ENCODE measurements at regions not wholly inside any gene's neighbourhood (a gene's known extent, or its start where the extent isn't known, plus 50 kb on each side); places are given as distances from the start of the nearest gene placed in this dataset.

DNA sequence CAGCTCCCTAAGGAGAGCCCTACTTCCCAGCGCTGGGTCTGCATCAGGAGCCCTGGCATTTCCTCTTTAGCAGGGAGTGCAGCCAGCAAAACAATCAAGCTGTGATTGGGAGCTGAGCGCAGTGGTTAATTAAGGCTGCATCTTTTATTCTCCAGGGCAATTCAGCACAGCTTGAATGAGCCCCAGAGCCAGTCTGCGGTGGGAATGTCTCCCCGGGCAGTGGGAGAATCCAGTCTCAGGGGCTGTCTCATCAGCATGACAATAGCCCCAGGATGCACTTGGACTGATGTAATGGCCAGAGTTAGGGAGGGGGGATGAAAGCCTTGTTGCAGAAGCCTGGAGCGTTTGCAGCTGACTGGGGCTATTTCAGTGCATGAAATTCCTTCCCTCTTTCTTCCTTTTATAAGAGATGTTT lies 292.6 kb upstream of the SOX9 start (continued):
- TF ChIP-seq USF2 (CRISPR knock-in tag; IDR thresholded peaks at IDR 0.05), result 0 out of 2 replicates have a peak, but pooled peaks have one; percentile 20
- TF ChIP-seq ZNF671 (CRISPR knock-in tag; IDR thresholded peaks at IDR 0.05), result no peak
- peak; percentile 94; the same call in 1 of the 2 replicates for TF ChIP-seq TEAD1 (CRISPR knock-in tag; IDR thresholded peaks at IDR 0.05)
- peak; percentile 43; the same call in 1 of the 2 replicates for TF ChIP-seq SP1 (CRISPR knock-in tag; conservative IDR thresholded peaks at IDR 0.05)
- no peak for TF ChIP-seq ZNF317 (CRISPR knock-in tag; IDR thresholded peaks at IDR 0.05; ENCODE audit: borderline replicate concordance, low read depth)
- peak; percentile 82 for TF ChIP-seq ETV6 (CRISPR knock-in tag; IDR thresholded peaks at IDR 0.05)

- Mint-ChIP-seq H3K9me3 (no peaks in the 10 kb centered on the region), H3K27ac (no peak overlapping the region), H3K36me3 (no peaks in the 10 kb centered on the region), H3K4me3 (peak overlapping the region; percentile 6; the same call in 1 of the 2 replicates), H3K4me1 (peaks cover 54% of the 10 kb centered on the region), H3K27me3 (ENCODE audit: low read depth) (no peaks in the 10 kb centered on the region; the same call in 1 of the 2 replicates)
- ChIA-PET CTCF (interaction anchor here (0.9 to 1.0 kb wide), 3 partner anchors 18 to 358 kb away, joined by 3 to 5 read pairs (median 3); no protein-coding TSS in a partner anchor), POLR2A (no interaction called here)
- DNase-seq (ENCODE audit: low spot score) (peak; percentile 69), ATAC-seq (peak; percentile 78)
- TF ChIP-seq ERG (CRISPR knock-in tag; IDR thresholded peaks at IDR 0.05) (no peak), ZNF396 (CRISPR knock-in tag; IDR thresholded peaks at IDR 0.05; ENCODE audit: borderline replicate concordance) (no peak), TCF7 (CRISPR knock-in tag; IDR thresholded peaks at IDR 0.05; ENCODE audit: low read depth) (no peak), NFYB (CRISPR knock-in tag; conservative IDR thresholded peaks at IDR 0.05; ENCODE audit: low read depth) (no peak), ZSCAN18 (CRISPR knock-in tag; IDR thresholded peaks at IDR 0.05) (no peak), ZNF281 (CRISPR knock-in tag; IDR thresholded peaks at IDR 0.05) (no peak), CREB1 (CRISPR knock-in tag; IDR thresholded peaks at IDR 0.05) (no peak), ZNF219 (CRISPR knock-in tag; IDR thresholded peaks at IDR 0.05; ENCODE audit: borderline replicate concordance) (no peak), MLX (CRISPR knock-in tag; IDR thresholded peaks at IDR 0.05) (no peak), GRHL2 (CRISPR knock-in tag; IDR thresholded peaks at IDR 0.05; ENCODE audit: insufficient replicate concordance, severe bottlenecking) (no peak), ATF6 (CRISPR knock-in tag; IDR thresholded peaks at IDR 0.05) (no peak), OVOL2 (CRISPR knock-in tag; IDR thresholded peaks at IDR 0.05; ENCODE audit: borderline replicate concordance) (no peak), MAX (CRISPR knock-in tag; IDR thresholded peaks at IDR 0.05) (no peak), ZNF317 (CRISPR knock-in tag; IDR thresholded peaks at IDR 0.05; ENCODE audit: borderline replicate concordance, low read depth) (no peak), CREM (CRISPR knock-in tag; IDR thresholded peaks at IDR 0.05) (no peak), E2F1 (CRISPR knock-in tag; IDR thresholded peaks at IDR 0.05) (no peak), ZNF138 (CRISPR knock-in tag; conservative IDR thresholded peaks at IDR 0.05) (no peak)
- TF ChIP-seq, protein P1, sequence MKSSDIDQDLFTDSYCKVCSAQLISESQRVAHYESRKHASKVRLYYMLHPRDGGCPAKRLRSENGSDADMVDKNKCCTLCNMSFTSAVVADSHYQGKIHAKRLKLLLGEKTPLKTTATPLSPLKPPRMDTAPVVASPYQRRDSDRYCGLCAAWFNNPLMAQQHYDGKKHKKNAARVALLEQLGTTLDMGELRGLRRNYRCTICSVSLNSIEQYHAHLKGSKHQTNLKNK (CRISPR knock-in tag; IDR thresholded peaks at IDR 0.05), result no peak
- TF ChIP-seq, protein P2, sequence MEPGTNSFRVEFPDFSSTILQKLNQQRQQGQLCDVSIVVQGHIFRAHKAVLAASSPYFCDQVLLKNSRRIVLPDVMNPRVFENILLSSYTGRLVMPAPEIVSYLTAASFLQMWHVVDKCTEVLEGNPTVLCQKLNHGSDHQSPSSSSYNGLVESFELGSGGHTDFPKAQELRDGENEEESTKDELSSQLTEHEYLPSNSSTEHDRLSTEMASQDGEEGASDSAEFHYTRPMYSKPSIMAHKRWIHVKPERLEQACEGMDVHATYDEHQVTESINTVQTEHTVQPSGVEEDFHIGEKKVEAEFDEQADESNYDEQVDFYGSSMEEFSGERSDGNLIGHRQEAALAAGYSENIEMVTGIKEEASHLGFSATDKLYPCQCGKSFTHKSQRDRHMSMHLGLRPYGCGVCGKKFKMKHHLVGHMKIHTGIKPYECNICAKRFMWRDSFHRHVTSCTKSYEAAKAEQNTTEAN (CRISPR knock-in tag; IDR thresholded peaks at IDR 0.05), result no peak
These were observed 290.0 kb upstream of the SOX9 start for GRCh38 chr17:71830866-71831265.
